Fibroblast of lung (primary cell): ENCODE measurements at regions not wholly inside any gene's neighbourhood (a gene's known extent, or its start where the extent isn't known, plus 50 kb on each side); places are given as distances from the start of the nearest gene placed in this dataset.

Experiments
- DNase-seq, 2 donors: peaks; one replicate each; pipeline versions ENCODE4 v3.0.0 to v3.0.0-alpha.2; 2010; ENCODE audit warnings: low read depth in 2 of 2
- H2AFZ ChIP-seq: 2 replicates; pipeline ENCODE4 v1.5.1; 2012; ENCODE audit warnings: low read length, control low read depth, inconsistent platforms
- H3K27ac ChIP-seq: 2 replicates; pipeline ENCODE4 v1.5.1; 2011; ENCODE audit warnings: low read length, control low read depth; ENCODE audit not compliant: insufficient read depth
- H3K27me3 ChIP-seq: 2 replicates; pipeline ENCODE4 v1.5.1; 2011; ENCODE audit warnings: mild to moderate bottlenecking, low read length; ENCODE audit not compliant: control insufficient read depth, insufficient read depth
- H3K36me3 ChIP-seq: 2 replicates; pipeline ENCODE4 v1.5.1; 2011; ENCODE audit warnings: low read length; ENCODE audit not compliant: control insufficient read depth, insufficient read depth
- H3K4me1 ChIP-seq: 2 replicates; pipeline ENCODE4 v1.5.1; 2011; ENCODE audit warnings: low read length; ENCODE audit not compliant: control insufficient read depth, insufficient read depth; ENCODE audit errors: extremely low read depth
- H3K4me2 ChIP-seq: 2 replicates; pipeline ENCODE4 v1.5.1; 2011; ENCODE audit warnings: low read length, control low read depth; ENCODE audit not compliant: insufficient read depth; ENCODE audit errors: extremely low read depth
- H3K4me3 ChIP-seq, 4 experiments: fragments of 200-600 bp in 1 of 4; sonication (generic) in 1 of 4; replicated peaks in 1 of 4; 2 replicates each; pipeline ENCODE4 v1.5.1; 2011 to 2016; ENCODE audit warnings: low read length in 4 of 4, low read depth in 3 of 4, mild to moderate bottlenecking in 3 of 4, control low read depth in 2 of 4, inconsistent platforms in 1 of 4, mixed read lengths in 1 of 4; ENCODE audit not compliant: insufficient read depth in 1 of 4; ENCODE audit errors: control extremely low read depth in 1 of 4
- H3K79me2 ChIP-seq: 2 replicates; pipeline ENCODE4 v1.5.1; 2012; ENCODE audit warnings: mild to moderate bottlenecking, low read length, inconsistent platforms; ENCODE audit not compliant: control insufficient read depth, insufficient read depth
- H3K9ac ChIP-seq: 2 replicates; pipeline ENCODE4 v1.5.1; 2011; ENCODE audit warnings: mild to moderate bottlenecking, low read length, control low read depth; ENCODE audit not compliant: insufficient read depth
- H3K9me3 ChIP-seq: 2 replicates; pipeline ENCODE4 v1.5.1; 2012; ENCODE audit warnings: low read depth, low read length; ENCODE audit not compliant: control insufficient read depth, insufficient read depth
- H4K20me1 ChIP-seq: 2 replicates; pipeline ENCODE4 v1.5.1; 2011; ENCODE audit warnings: low read length; ENCODE audit not compliant: control insufficient read depth, insufficient read depth; ENCODE audit errors: extremely low read depth
- CTCF ChIP-seq, 2 donors: IDR thresholded peaks in 1 of 2; conservative IDR thresholded peaks in 1 of 2; 1 replicate in 1 of 2; 2 replicates in 1 of 2; pipeline ENCODE4 v1.5.1; 2011 to 2012; ENCODE audit warnings: low read length in 2 of 2, control low read depth in 1 of 2, inconsistent platforms in 1 of 2, low read depth in 1 of 2, mild to moderate bottlenecking in 1 of 2
- EZH2 ChIP-seq: IDR thresholded peaks from 2 replicates; pipeline ENCODE4 v1.5.1; 2012; ENCODE audit warnings: low read length, control low read depth, mild to moderate bottlenecking; ENCODE audit errors: missing control alignments

GRCh38 chr6:112802144-112802543 lies 455.0 kb downstream of the RFPL4B start:
- Histone ChIP-seq H3K27ac (peak overlapping the region; percentile 27), H3K36me3 (no peaks in the 10 kb centered on the region), H2AFZ (no peak overlapping the region), H3K4me2 (peak overlapping the region; percentile 72), H4K20me1 (no peaks in the 10 kb centered on the region), H3K9ac (no peak overlapping the region), H3K9me3 (no peaks in the 10 kb centered on the region), H3K4me1 (peaks cover 14% of the 10 kb centered on the region), H3K27me3 (no peaks in the 10 kb centered on the region), H3K79me2 (no peaks in the 10 kb centered on the region), H3K4me3 (peak overlapping the region in 1 of 4 experiments; percentile 11)
- peak; percentile 94 to 96 for DNase-seq
- TF ChIP-seq CTCF (conservative IDR thresholded peaks at IDR 0.05 in 1 of 2, IDR thresholded peaks at IDR 0.05 in 1 of 2; ENCODE audit: low read depth in 1 of 2, low read length in 2 of 2) (no peak), EZH2 (no peak)

GRCh38 chr6:112804638-112805330 lies 457.7 kb downstream of the RFPL4B start:
- Histone ChIP-seq H3K4me2 (no peak overlapping the region), H4K20me1 (no peaks in the 10 kb centered on the region), H3K9me3 (no peaks in the 10 kb centered on the region), H3K4me1 (peaks cover 17% of the 10 kb centered on the region), H3K27me3 (no peaks in the 10 kb centered on the region), H3K27ac (no peak overlapping the region), H3K9ac (no peak overlapping the region), H3K79me2 (no peaks in the 10 kb centered on the region), H3K4me3 (no peak overlapping the region), H2AFZ (no peak overlapping the region), H3K36me3 (no peaks in the 10 kb centered on the region)
- DNase-seq = no peak
- TF ChIP-seq EZH2 (no peak), CTCF (conservative IDR thresholded peaks at IDR 0.05 in 1 of 2, IDR thresholded peaks at IDR 0.05 in 1 of 2; ENCODE audit: low read depth in 1 of 2, low read length in 2 of 2) (no peak)

- DNase-seq = peak; percentile 60 to 80
- TF ChIP-seq CTCF (conservative IDR thresholded peaks at IDR 0.05 in 1 of 2, IDR thresholded peaks at IDR 0.05 in 1 of 2; ENCODE audit: low read depth in 1 of 2, low read length in 2 of 2) (no peak), EZH2 (no peak)
- no peaks in the 10 kb centered on the region for H3K36me3 ChIP-seq
- H3K79me2 ChIP-seq = no peaks in the 10 kb centered on the region
- peaks cover 14% of the 10 kb centered on the region for H3K4me1 ChIP-seq
- H4K20me1 ChIP-seq = no peaks in the 10 kb centered on the region
- no peak overlapping the region for H3K4me2 ChIP-seq
- no peaks in the 10 kb centered on the region for H3K9me3 ChIP-seq
- no peak overlapping the region for H2AFZ ChIP-seq
- no peak overlapping the region for H3K4me3 ChIP-seq
- H3K27ac ChIP-seq = no peak overlapping the region
- H3K9ac ChIP-seq = no peak overlapping the region
- no peaks in the 10 kb centered on the region for H3K27me3 ChIP-seq
These were observed 459.2 kb downstream of the RFPL4B start for GRCh38 chr6:112806163-112806865.
